HepG2 (cell line): ENCODE measurements at regions not wholly inside any gene's neighbourhood (a gene's known extent, or its start where the extent isn't known, plus 50 kb on each side); places are given as distances from the start of the nearest gene placed in this dataset.
A peak's percentile ranks its signal among the peaks of the same experiment; 100 is the strongest.

Experiments used
- ATAC-seq: fragments of 200-7000 bp; cut with Tn5 transposase; 3 replicates; pipeline ENCODE4 v1.9.1; 2020; ENCODE audit warnings: mild to moderate bottlenecking, moderate library complexity
- BruUV-seq: library from RNA; stranded (reverse); fragments of 400-500 nt; replicated peaks from 2 replicates; lab custom pipeline; 2021; lab: Mats Ljungman, UMichigan
- CTCF ChIA-PET: fragments of 300-600 bp; formaldehyde crosslinking; extraction: SDS; loops from one replicate; lab custom pipeline; 2021; ENCODE audit warnings: low total read pairs, inconsistent platforms, low intra/inter-chr PET ratio; lab: Yijun Ruan, JAX
- POLR2A ChIA-PET: fragments of 350-600 bp; sonication (Branson Sonifier 250); formaldehyde crosslinking; loops from one replicate; lab custom pipeline; 2020; ENCODE audit warnings: antibody characterized with exemption, inconsistent platforms; lab: Yijun Ruan, JAX
- DNase-seq: peaks from one replicate; pipeline ENCODE4 v3.0.0-alpha.2; 2015; ENCODE audit warnings: low spot score
- FAIRE-seq: peaks from 3 replicates; lab custom pipeline; 2011; peaks lifted over from hg19 to GRCh38; lab: Jason Lieb, UNC
- H2AFZ ChIP-seq: one replicate; pipeline ENCODE4 v1.6.1; 2011; ENCODE audit warnings: low read length, inconsistent platforms
- H3K27ac ChIP-seq: fragments of 300-600 bp; 3 replicates; pipeline ENCODE4 v1.8.0; 2011; ENCODE audit warnings: mixed run types, mild to moderate bottlenecking, mixed read lengths, low read length, inconsistent platforms; ENCODE audit not compliant: insufficient read depth; ENCODE audit errors: extremely low read length
- H3K27me3 ChIP-seq, 2 experiments: fragments of 200-600 bp in 1 of 2; 2 replicates in 1 of 2; 3 replicates in 1 of 2; pipeline versions ENCODE4 v1.6.0 to v1.8.0; 2011; ENCODE audit warnings: low read length in 2 of 2, mild to moderate bottlenecking in 2 of 2, moderate library complexity in 2 of 2, inconsistent platforms in 1 of 2; ENCODE audit not compliant: insufficient read depth in 2 of 2, control insufficient read depth in 1 of 2
- H3K36me3 ChIP-seq, 2 experiments: fragments of 200-600 bp in 1 of 2; replicated peaks in 1 of 2; 2 replicates in 1 of 2; 3 replicates in 1 of 2; pipeline versions ENCODE4 v1.5.1 to v1.8.0; 2011; ENCODE audit warnings: low read length in 2 of 2, inconsistent platforms in 1 of 2; ENCODE audit not compliant: insufficient read depth in 2 of 2, control insufficient read depth in 1 of 2
- H3K4me1 ChIP-seq: 2 replicates; pipeline ENCODE4 v1.5.1; 2012; ENCODE audit warnings: low read length, inconsistent platforms; ENCODE audit not compliant: insufficient read depth
- H3K4me2 ChIP-seq: 2 replicates; pipeline ENCODE4 v1.6.0; 2011; ENCODE audit warnings: low read depth, low read length, inconsistent platforms
- H3K4me3 ChIP-seq, 3 experiments: fragments of 200-600 bp in 1 of 3; sonication (generic), shearing (Covaris generic) in 1 of 3; replicated peaks in 1 of 3; 2 replicates each; pipeline ENCODE4 v1.5.1; 2011 to 2016; ENCODE audit warnings: low read length in 3 of 3, inconsistent platforms in 2 of 3, low read depth in 2 of 3, mild to moderate bottlenecking in 2 of 3, control low read depth in 1 of 3, mixed read lengths in 1 of 3; ENCODE audit not compliant: insufficient read depth in 1 of 3
- H3K79me2 ChIP-seq: one replicate; pipeline ENCODE4 v1.6.1; 2011; ENCODE audit warnings: low read length, inconsistent platforms; ENCODE audit not compliant: insufficient read depth
- H3K9ac ChIP-seq: 2 replicates; pipeline ENCODE4 v1.6.0; 2011; ENCODE audit warnings: mild to moderate bottlenecking, low read depth, low read length, inconsistent platforms; ENCODE audit not compliant: insufficient read depth
- H3K9me3 ChIP-seq: 2 replicates; pipeline ENCODE4 v1.5.1; 2012; ENCODE audit warnings: mild to moderate bottlenecking, low read length
- H4K20me1 ChIP-seq: 2 replicates; pipeline ENCODE4 v1.6.0; 2011; ENCODE audit warnings: inconsistent platforms, mild to moderate bottlenecking, low read length, moderate library complexity; ENCODE audit not compliant: insufficient read depth
- ATF1 ChIP-seq: IDR thresholded peaks from 2 replicates; pipeline ENCODE4 v1.6.1; 2016; ENCODE audit warnings: mild to moderate bottlenecking, control low read depth
- CEBPG ChIP-seq: IDR thresholded peaks from 2 replicates; pipeline ENCODE4 v1.6.1; 2016
- FOXC1 ChIP-seq: sonication (generic); formaldehyde crosslinking; IDR thresholded peaks from 2 replicates; pipeline ENCODE4 v1.8.0; 2022; ENCODE audit warnings: mild to moderate bottlenecking, missing genetic modification reagents, borderline replicate concordance
- KDM4B ChIP-seq: sonication (generic); formaldehyde crosslinking; IDR thresholded peaks from 2 replicates; pipeline ENCODE4 v1.4.0; 2020; ENCODE audit warnings: missing genetic modification reagents
- NR2F6 ChIP-seq, 2 experiments: IDR thresholded peaks; 2 replicates each; pipeline ENCODE4 v1.6.1; 2016; ENCODE audit warnings: antibody characterized with exemption in 1 of 2, mild to moderate bottlenecking in 1 of 2
- SIX1 ChIP-seq: sonication (generic); formaldehyde crosslinking; IDR thresholded peaks from 2 replicates; pipeline ENCODE4 v1.4.0; 2020; ENCODE audit warnings: missing genetic modification reagents, borderline replicate concordance
- SP5 ChIP-seq: IDR thresholded peaks from 2 replicates; pipeline ENCODE4 v1.6.1; 2016; ENCODE audit warnings: low read depth, borderline replicate concordance
- STAT6 ChIP-seq: sonication (generic); formaldehyde crosslinking; IDR thresholded peaks from 2 replicates; pipeline ENCODE4 v1.4.0; 2020; ENCODE audit warnings: missing genetic modification reagents, mild to moderate bottlenecking, borderline replicate concordance
- TBX3 ChIP-seq: fragments of 450-650 bp; IDR thresholded peaks from 2 replicates; pipeline ENCODE4 v1.6.1; 2017; ENCODE audit warnings: antibody characterized with exemption, mild to moderate bottlenecking, inconsistent platforms, borderline replicate concordance
- TP53 ChIP-seq: sonication (generic); formaldehyde crosslinking; conservative IDR thresholded peaks from 2 replicates; pipeline ENCODE4 v1.4.0; 2020; ENCODE audit warnings: missing genetic modification reagents
- ZBTB26 ChIP-seq: IDR thresholded peaks from 2 replicates; pipeline ENCODE4 v1.6.1; 2016; ENCODE audit warnings: missing compliant biosample characterization, missing genetic modification reagents, borderline replicate concordance
- ZEB1 ChIP-seq: IDR thresholded peaks from 2 replicates; pipeline ENCODE4 v1.6.1; 2012; ENCODE audit warnings: mild to moderate bottlenecking, low read depth, inconsistent platforms; ENCODE audit not compliant: insufficient replicate concordance
- ZMYM4 ChIP-seq: sonication (generic); formaldehyde crosslinking; IDR thresholded peaks from 2 replicates; pipeline ENCODE4 v1.8.1; 2023; ENCODE audit warnings: mild to moderate bottlenecking, missing genetic modification reagents
- WGBS: methylation state at CpG from one replicate; pipeline ENCODE4 v1.1.6; 2017; ENCODE audit warnings: low lambda C conversion rate; 5-methylcytosine and 5-hydroxymethylcytosine counted together
- in situ Hi-C: cut with HindIII; loops from 2 replicates; pipeline ENCODE4 v1.10.0; 2017; ENCODE audit warnings: low pct_unique_long_range_greater_than_20kb; ENCODE audit not compliant: extremely low pct_ligation_motif_present
- intact Hi-C: fragments of 100-400 bp; cut with micrococcal nuclease; formaldehyde crosslinking; loops from one replicate; pipeline ENCODE4 v1.10.0; 2022; ENCODE audit not compliant: unreplicated experiment
- TF ChIP-seq, protein P1 (sequence below): IDR thresholded peaks from 2 replicates; pipeline ENCODE4 v1.6.1; 2016; ENCODE audit warnings: low read depth, missing genetic modification reagents, missing compliant biosample characterization

GRCh38 chr2:180763263-180763989 lies 217.0 kb upstream of the UBE2E3 start:
- intact Hi-C loops = loop anchor here (1.0 to 10.0 kb wide), 5 partner anchors 21 to 641 kb away; partner anchors contain the start of gene UBE2E3
- WGBS = 3% methylated on average over 2 of the region's 2 CpGs
- H3K27ac ChIP-seq = peak overlapping the region; percentile 33
- no peaks in the 10 kb centered on the region for H4K20me1 ChIP-seq
- H3K9me3 ChIP-seq = no peaks in the 10 kb centered on the region
- in situ Hi-C loops = loop anchor here (10.0 kb wide), 1 partner anchor 221 kb away; the partner anchor contains the start of gene UBE2E3
- H3K4me3 ChIP-seq = no peak overlapping the region
- H2AFZ ChIP-seq = no peak overlapping the region
- H3K4me2 ChIP-seq = peak overlapping the region; percentile 45
- H3K79me2 ChIP-seq = no peaks in the 10 kb centered on the region
- peaks cover 60% of the 10 kb centered on the region for H3K4me1 ChIP-seq
- H3K36me3 ChIP-seq = no peaks in the 10 kb centered on the region
- CTCF ChIA-PET = no interaction called here
- FAIRE-seq = peak; percentile 83
- ATAC-seq = peak; percentile 88
- no TSS peak for BruUV-seq
- H3K9ac ChIP-seq = no peak overlapping the region; the same call in 1 of the 2 replicates
- POLR2A ChIA-PET = interaction anchor here (1.3 kb wide), 1 partner anchor 217 kb away, joined by 3 read pairs; the partner anchor contains the start of gene UBE2E3
- H3K27me3 ChIP-seq = no peaks in the 10 kb centered on the region
- DNase-seq = peak; percentile 91
- TF ChIP-seq TP53 (CRISPR knock-in tag) = no peak
- 0 out of 2 replicates have a peak, but pooled peaks have one; percentile 36 for TF ChIP-seq STAT6 (CRISPR knock-in tag)
- peak; percentile 88 for TF ChIP-seq TBX3
- TF ChIP-seq ZMYM4 (CRISPR knock-in tag) = peak; percentile 53; the same call in 1 of the 2 replicates
- peak; percentile 66; the same call in 1 of the 2 replicates for TF ChIP-seq SP5
- TF ChIP-seq KDM4B (CRISPR knock-in tag) = 0 out of 2 replicates have a peak, but pooled peaks have one; percentile 17
- no peak for TF ChIP-seq FOXC1 (CRISPR knock-in tag)
- peak; percentile 57; the same call in 1 of the 2 replicates for TF ChIP-seq NR2F6 (IDR thresholded peaks at IDR 0.05)
- TF ChIP-seq NR2F6 (CRISPR knock-in tag; IDR thresholded peaks at IDR 0.05) = peak; percentile 65
- TF ChIP-seq ZBTB26 = peak; percentile 89
- TF ChIP-seq SIX1 = peak; percentile 89; the same call in 1 of the 2 replicates
- TF ChIP-seq ZEB1 = no peak
- TF ChIP-seq, protein P1, sequence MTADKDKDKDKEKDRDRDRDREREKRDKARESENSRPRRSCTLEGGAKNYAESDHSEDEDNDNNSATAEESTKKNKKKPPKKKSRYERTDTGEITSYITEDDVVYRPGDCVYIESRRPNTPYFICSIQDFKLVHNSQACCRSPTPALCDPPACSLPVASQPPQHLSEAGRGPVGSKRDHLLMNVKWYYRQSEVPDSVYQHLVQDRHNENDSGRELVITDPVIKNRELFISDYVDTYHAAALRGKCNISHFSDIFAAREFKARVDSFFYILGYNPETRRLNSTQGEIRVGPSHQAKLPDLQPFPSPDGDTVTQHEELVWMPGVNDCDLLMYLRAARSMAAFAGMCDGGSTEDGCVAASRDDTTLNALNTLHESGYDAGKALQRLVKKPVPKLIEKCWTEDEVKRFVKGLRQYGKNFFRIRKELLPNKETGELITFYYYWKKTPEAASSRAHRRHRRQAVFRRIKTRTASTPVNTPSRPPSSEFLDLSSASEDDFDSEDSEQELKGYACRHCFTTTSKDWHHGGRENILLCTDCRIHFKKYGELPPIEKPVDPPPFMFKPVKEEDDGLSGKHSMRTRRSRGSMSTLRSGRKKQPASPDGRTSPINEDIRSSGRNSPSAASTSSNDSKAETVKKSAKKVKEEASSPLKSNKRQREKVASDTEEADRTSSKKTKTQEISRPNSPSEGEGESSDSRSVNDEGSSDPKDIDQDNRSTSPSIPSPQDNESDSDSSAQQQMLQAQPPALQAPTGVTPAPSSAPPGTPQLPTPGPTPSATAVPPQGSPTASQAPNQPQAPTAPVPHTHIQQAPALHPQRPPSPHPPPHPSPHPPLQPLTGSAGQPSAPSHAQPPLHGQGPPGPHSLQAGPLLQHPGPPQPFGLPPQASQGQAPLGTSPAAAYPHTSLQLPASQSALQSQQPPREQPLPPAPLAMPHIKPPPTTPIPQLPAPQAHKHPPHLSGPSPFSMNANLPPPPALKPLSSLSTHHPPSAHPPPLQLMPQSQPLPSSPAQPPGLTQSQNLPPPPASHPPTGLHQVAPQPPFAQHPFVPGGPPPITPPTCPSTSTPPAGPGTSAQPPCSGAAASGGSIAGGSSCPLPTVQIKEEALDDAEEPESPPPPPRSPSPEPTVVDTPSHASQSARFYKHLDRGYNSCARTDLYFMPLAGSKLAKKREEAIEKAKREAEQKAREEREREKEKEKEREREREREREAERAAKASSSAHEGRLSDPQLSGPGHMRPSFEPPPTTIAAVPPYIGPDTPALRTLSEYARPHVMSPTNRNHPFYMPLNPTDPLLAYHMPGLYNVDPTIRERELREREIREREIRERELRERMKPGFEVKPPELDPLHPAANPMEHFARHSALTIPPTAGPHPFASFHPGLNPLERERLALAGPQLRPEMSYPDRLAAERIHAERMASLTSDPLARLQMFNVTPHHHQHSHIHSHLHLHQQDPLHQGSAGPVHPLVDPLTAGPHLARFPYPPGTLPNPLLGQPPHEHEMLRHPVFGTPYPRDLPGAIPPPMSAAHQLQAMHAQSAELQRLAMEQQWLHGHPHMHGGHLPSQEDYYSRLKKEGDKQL (CRISPR knock-in tag) = peak; percentile 94
- TF ChIP-seq CEBPG = peak; percentile 74
- TF ChIP-seq ATF1 (CRISPR knock-in tag) = peak; percentile 64; the same call in 1 of the 2 replicates
